RPMI7951 (cell line): ENCODE measurements at regions not wholly inside any gene's neighbourhood (a gene's known extent, or its start where the extent isn't known, plus 50 kb on each side); places are given as distances from the start of the nearest gene placed in this dataset.
"Not testable (repeated sequence)": the region's sequence is repeated elsewhere in the genome, so short reads cannot be mapped to it uniquely, and the experiment has no call there.

ENCODE experiments used
- DNase-seq: peaks from one replicate; pipeline ENCODE4 v3.0.0-alpha.2; 2012; ENCODE audit warnings: low read depth

DNA sequence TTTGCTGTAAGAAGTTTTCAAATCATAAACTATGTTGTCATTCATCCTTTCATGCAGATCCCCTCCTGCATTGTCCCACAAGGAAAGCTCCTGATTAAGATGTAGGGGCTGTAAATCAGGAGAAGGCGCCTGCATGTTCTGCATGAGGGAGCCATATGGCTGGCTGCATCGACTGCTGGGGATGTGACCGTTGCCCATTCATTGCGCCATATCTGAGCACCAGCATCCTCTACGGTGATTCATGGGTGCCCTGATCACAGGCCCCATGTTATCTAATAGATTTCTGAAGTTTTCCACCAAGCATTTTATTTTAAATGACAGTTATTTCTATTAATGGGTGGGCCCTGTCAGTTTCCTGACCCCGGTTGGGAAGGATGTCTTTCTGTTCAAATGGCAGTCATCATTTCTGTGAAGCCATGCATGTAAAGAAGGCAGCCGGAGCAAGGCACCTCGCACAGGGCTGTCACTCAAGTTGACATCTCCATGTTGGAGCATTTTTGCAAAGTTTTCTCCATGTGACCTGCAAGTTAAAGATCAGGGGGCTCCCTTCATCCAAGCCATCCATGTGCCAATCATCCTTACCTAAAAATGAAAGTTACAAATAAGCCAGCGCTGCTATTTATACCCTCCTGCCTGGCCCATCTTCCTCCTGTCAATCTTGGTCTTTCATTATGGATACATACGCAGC lies 128.8 kb downstream of the TEX36 start:
- no peak for DNase-seq

DNA sequence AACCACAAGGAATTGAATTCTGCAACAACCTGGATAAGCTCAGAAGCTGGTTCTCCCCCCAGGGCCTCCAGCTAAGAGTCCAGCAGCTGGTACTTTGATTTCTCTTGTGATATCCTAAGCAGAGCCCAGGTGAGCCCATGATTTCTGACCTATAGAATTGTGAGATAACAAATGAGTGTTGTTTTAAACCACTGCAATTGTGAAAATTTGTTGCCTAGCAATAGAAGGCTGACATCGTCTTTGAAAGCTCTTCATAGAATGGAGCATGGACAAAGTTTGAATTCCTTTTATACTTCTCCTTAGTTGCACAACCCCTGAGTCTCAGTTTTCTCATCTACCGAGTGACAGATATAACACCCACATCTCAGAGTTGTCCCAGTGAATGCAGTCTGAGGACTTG lies 129.9 kb downstream of the TEX36 start:
- no peak for DNase-seq

DNA sequence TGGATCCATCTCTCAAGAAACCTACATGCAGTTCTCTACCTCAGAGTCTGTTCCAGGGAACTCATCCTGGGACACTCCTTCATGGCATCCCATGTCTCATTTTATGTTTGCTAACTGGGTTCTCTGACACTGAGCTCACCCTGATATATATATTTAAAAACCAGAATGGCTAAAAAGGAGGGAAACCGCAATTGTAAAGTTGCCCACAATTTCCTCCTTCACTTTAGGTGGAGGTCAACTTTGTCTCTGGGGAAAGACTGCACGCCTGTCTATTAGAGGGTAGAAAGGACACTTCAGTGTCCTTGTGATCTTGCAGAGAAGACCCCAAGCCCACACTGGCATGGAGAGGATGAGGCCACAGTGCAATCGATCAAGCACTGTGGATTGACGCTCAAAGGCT lies 131.7 kb downstream of the TEX36 start:
- DNase-seq: no peak

- no peak for DNase-seq
Observed at GRCh38 chr10:125550362-125550761, 132.6 kb downstream of the TEX36 start.

- DNase-seq: no peak
Observed at GRCh38 chr10:125549653-125550052, 133.3 kb downstream of the TEX36 start.

- no peak for DNase-seq
Observed at GRCh38 chr10:125548878-125549277, 134.1 kb downstream of the TEX36 start.

DNA sequence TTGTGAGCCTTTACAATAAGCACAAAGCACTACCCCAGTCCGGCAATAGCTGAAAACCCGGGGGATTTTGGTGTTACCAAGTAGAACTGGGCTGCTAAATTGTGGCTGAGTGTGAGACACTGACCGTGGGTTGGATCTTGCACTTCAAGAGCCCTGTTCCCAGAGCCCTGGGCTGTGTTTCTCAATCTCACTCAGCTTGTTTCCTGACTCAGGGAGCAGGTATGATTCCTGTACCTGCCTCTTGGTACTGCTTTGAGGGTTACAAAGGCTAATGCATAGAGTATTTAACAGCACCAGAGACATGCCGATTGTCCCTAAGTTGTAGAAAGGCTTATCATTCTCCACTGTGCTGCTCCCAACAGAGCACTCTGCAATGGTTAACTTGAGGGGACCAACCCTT lies 134.6 kb downstream of the TEX36 start:
- no peak for DNase-seq

DNA sequence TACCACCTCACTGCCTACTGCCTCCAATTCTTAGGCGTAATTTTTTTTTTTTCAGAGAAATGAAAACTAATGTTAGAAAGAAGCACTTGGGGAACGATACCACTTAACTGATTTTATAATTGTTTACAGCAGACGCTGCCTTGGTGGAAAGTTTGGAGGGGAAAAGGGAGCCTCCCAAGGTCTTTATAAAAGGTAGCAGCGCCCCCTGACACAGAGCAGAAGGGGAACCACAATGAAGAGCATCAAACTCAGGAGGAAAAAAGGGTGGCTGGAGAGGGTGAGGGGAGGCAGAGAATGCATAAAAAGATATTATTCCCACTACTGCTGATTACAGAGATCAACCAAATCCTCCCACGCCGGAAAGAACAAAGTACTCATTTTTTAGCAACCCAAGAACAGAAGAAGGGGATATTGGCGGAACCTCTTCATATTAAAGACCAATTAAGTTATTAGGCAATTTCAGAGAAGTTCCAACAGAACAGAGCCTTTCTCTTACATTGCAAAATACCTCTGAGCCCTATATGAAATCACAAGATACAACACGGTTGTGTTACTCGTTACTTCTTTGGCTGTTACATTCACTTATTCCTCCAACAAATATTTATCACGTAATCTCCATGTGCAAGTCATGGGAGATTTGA lies 135.8 kb downstream of the TEX36 start:
- DNase-seq: no peak

GRCh38 chr10:125543796-125544195 lies 139.2 kb downstream of the TEX36 start:
- DNase-seq: no peak

- no peak for DNase-seq
Observed at GRCh38 chr10:125538947-125539731, 143.8 kb downstream of the TEX36 start.

DNA sequence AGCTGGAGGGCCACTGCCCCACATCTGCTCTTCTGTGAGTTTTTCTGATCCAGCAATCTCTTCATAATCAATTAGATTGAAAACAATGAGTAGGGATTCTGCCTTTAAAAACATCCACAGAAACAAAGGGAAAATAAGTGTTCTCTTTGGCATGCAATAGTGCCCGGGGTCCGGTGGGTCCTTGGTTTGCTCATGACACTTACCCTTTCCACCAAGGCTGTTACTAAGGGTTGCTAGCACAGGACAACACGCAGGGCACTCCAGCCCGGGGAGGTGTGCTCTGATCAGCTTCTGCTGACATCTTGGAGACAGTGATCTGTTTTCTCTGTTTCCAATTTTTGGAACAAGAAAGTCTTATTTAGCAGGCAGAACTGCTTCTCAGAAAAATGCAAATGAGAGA lies 146.7 kb downstream of the TEX36 start:
- DNase-seq: no peak

- no peak for DNase-seq
Observed at GRCh38 chr10:125535559-125535958, 147.4 kb downstream of the TEX36 start.

GRCh38 chr10:125534515-125534914 lies 148.4 kb downstream of the TEX36 start:
- DNase-seq: no peak

DNA sequence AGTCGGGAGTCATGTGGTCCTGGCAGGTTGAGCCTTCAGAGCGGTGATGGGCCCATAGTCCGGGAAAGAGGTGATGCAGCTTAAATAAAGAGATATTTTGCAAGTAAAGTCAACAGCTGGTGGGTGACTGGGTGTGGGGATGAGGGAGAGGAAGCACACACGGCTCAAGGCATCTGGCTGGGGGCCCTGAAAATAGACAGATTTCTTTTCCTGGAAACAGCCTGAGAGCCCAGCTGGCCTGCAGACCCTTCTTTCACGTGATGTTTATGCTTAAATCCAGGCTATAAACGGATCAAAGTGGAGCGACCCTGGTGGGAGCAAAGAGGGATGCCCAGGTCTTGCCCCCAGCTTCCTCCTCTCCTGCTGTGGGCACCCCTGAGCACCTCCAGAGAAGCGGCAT lies 149.1 kb downstream of the TEX36 start:
- DNase-seq: no peak

DNA sequence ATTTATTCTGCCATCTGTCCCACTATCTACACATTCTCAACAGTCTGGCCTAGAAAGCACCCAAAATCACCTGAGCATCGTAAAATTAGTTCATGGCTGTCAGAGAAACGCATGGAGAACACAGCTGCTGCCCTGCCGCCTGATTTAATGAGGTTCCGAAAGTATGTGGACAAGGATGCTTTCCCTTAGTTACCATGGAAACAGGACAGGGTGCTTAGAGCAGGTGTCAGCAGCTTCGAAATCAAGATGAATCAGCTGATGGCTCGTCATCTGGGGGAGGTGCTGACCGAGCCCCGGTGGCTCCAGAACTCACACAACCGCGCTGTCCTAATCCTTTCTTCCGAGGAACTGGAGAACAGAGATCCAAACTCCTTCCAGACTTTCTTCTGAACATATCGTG lies 151.5 kb downstream of the TEX36 start:
- no peak for DNase-seq

- no peak for DNase-seq
Observed at GRCh38 chr10:125523347-125523746, 159.6 kb downstream of the TEX36 start.

DNA sequence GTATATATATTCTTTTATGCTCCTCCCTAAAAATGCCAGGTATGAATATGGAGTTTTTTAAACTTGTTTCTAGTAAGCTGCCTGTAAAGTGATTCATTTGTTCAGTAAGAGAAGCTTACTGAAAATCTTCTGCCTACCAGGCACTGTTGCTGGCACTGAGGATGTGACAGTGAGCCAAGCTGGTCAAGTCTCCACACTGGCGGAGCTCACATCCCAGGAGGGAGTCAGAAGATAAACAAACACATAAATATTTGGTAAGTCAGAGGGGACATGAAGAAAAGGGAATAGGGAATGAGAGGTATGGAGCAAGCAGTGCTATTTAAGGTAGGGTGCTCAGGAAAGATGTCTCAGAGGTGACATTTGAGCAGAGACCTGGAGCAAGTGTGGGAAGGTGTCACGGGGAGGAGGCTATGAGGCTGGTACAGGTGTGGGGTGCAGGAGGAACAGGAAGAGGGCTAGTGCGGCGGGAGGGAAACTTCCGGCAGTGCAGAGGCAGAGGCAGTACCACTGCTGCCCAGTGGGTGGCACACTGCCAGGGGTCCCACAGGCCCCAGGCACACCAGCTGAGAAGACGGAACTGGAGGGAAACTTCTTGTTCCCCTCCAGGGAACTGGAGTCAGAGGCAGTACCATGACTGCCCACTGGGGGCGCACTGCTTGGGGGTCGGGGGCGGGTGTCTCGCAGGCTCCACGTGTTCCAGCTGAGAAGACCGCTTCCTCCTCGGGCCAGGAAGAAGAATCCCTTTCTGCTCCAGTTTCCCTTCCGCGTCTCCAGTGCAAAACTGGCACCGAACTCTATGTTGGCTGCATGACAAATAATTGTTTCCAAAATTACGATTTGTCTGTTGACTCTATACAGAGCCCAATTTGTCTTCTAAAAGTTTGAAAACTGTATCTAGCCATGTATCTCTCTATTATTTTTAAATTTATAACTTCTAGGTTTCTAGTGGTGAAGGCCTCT lies 161.0 kb downstream of the TEX36 start:
- DNase-seq: no peak

DNA sequence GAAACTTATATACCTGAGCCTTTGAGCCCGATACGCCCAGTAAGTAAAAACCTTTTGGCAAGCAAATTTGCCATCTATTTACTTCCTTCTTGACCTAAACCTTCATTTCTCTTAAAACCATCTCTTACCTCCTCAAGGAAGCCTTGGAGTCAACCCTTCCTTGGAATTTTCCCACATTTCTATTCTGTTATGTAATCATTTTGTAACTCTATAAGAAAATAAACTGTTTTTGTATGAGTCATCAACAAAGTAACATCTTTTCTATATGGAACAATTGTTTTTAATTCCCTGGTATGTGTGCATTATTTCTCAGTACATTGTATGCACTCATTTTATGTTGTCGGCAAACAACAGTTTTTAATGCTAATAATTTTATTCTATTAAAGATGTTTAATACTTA lies 162.0 kb downstream of the TEX36 start:
- DNase-seq: no peak

GRCh38 chr10:125518397-125518796 lies 164.6 kb downstream of the TEX36 start:
- DNase-seq: not testable (repeated sequence)

DNA sequence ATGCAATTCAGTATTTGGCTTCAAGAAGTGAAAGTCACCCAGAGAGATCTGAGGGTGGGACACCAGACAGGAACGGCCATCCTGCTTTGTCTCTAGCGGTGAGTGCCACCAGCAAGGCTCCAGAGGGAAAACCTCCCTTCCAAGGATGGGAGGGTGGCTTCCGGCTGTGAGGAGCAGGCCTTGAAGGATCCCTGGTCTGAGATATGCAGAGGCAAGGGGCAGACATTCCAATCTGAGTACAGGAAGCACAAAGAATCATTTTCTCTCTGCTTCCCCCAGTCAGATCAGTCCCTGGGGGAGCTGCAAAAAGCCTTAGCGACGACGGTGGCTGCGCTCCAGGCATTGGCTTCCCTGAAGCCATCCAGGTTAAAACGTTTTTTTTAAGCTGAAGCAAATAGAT lies 167.4 kb downstream of the TEX36 start:
- no peak for DNase-seq

DNA sequence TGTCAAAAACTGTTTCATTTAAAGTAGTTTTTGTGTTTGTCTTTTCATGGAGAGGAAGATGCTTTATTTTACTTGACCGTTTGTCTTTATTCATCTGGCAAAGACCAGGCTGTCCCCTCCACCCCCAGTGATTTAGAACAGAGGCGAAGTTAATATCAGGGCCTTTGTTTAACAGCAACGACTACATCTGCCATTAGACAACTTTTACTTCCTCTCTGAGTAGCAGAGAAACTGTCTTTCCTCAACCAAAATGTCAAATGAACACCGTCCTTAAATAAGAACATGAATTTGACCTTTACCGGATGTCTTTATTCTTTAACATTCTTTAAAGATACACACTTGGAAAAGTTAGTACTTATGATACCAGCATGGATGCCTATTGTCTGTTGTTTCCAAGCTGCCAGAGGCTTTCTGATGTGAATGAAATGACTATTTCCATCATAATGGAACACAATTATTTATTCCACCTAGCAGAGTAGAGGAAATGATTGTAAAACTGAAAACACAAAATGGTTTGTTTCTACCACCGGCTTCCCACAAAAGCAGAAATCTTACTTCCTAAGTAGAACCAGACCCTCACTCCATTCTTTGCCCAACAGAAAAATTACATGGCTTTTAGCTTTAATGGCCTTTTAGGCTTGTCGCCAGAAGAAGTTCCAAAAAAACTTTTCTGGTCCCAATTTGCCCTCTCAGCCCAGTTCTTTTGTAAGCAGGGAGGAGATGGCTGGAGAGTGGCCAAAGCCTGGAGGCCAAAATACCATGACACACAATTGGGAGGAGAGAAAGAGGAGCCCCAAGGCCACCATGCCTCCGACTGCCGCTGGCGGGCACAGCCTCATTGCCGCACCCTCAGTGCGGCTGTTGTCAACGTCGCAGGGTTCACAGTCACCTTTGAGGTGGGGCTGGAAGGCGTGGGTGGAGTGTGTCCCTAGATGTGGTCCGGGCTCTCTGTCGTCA lies 168.5 kb downstream of the TEX36 start:
- DNase-seq: peak; percentile 15
